K562 (cell line): ENCODE measurements at regions not wholly inside any gene's neighbourhood (a gene's known extent, or its start where the extent isn't known, plus 50 kb on each side); places are given as distances from the start of the nearest gene placed in this dataset.
"Not testable (repeated sequence)": the region's sequence is repeated elsewhere in the genome, so short reads cannot be mapped to it uniquely, and the experiment has no call there.

Source experiments
- ATAC-seq: fragments of 200-7000 bp; cut with Tn5 transposase; 3 replicates; pipeline ENCODE4 v1.9.1; 2020; ENCODE audit warnings: moderate library complexity
- BruUV-seq: library from RNA; stranded (reverse); fragments of 400-500 nt; replicated peaks from 2 replicates; lab custom pipeline; 2021; lab: Mats Ljungman, UMichigan
- CTCF ChIA-PET: fragments of 300-600 bp; formaldehyde crosslinking; extraction: SDS; loops from one replicate; lab custom pipeline; 2021; ENCODE audit warnings: low intra/inter-chr PET ratio; lab: Yijun Ruan, JAX
- POLR2A ChIA-PET: fragments of 300-600, 350-650 bp; sonication (Branson Sonifier 250); formaldehyde crosslinking; extraction: SDS; loops from one replicate; lab custom pipeline; 2021; ENCODE audit warnings: antibody characterized with exemption, inconsistent platforms; lab: Yijun Ruan, JAX
- DNase-seq, 4 experiments: peaks; one replicate each; pipeline versions ENCODE4 v3.0.0 to v3.0.0-alpha.2; 2011 to 2018; ENCODE audit warnings: low spot score in 3 of 4, mixed read lengths in 3 of 4; ENCODE audit errors: extremely low read depth in 1 of 4
- FAIRE-seq: peaks from 2 replicates; lab custom pipeline; 2011; peaks lifted over from hg19 to GRCh38; lab: Jason Lieb, UNC
- H2AFZ ChIP-seq: 2 replicates; pipeline ENCODE4 v1.6.0; 2011; ENCODE audit warnings: low read depth, low read length, control low read depth, inconsistent platforms
- H3K27ac ChIP-seq: fragments of 200-600 bp; 3 replicates; pipeline ENCODE4 v1.8.0; 2011; ENCODE audit warnings: low read depth, mild to moderate bottlenecking, control low read depth, inconsistent platforms, low read length, moderate library complexity, mixed read lengths; ENCODE audit errors: extremely low read depth
- H3K27me3 ChIP-seq, 2 experiments: fragments of 300-600 bp in 1 of 2; 2 replicates in 1 of 2; 3 replicates in 1 of 2; pipeline versions ENCODE4 v1.6.0 to v1.8.0; 2011; ENCODE audit warnings: inconsistent platforms in 2 of 2, low read length in 2 of 2, mild to moderate bottlenecking in 1 of 2, mixed read lengths in 1 of 2, moderate library complexity in 1 of 2; ENCODE audit not compliant: control insufficient read depth in 2 of 2, insufficient read depth in 2 of 2
- H3K36me3 ChIP-seq: fragments of 300-600 bp; 3 replicates; pipeline ENCODE4 v1.8.0; 2011; ENCODE audit warnings: mild to moderate bottlenecking, low read length, inconsistent platforms; ENCODE audit not compliant: control insufficient read depth, insufficient read depth
- H3K4me1 ChIP-seq, 2 experiments: fragments of 200-600 bp in 1 of 2; replicated peaks in 1 of 2; 2 replicates in 1 of 2; 3 replicates in 1 of 2; pipeline versions ENCODE4 v1.5.1 to v1.8.0; 2011; ENCODE audit warnings: inconsistent platforms in 2 of 2, low read length in 2 of 2, mild to moderate bottlenecking in 1 of 2, mixed read lengths in 1 of 2, moderate library complexity in 1 of 2; ENCODE audit not compliant: control insufficient read depth in 2 of 2, insufficient read depth in 2 of 2
- H3K4me2 ChIP-seq: 2 replicates; pipeline ENCODE4 v1.6.1; 2011; ENCODE audit warnings: low read length, control low read depth, inconsistent platforms, mixed read lengths; ENCODE audit not compliant: insufficient read depth
- H3K4me3 ChIP-seq: fragments of 200-600 bp; sonication (generic), shearing (Covaris generic); 2 replicates; pipeline ENCODE4 v1.5.1; 2016; ENCODE audit warnings: control low read depth, inconsistent platforms
- H3K79me2 ChIP-seq: fragments of 200-600 bp; 3 replicates; pipeline ENCODE4 v1.8.0; 2011; ENCODE audit warnings: low read length, inconsistent platforms; ENCODE audit not compliant: control insufficient read depth, insufficient read depth
- H3K9ac ChIP-seq, 2 experiments: 2 replicates each; pipeline versions ENCODE4 v1.6.0 to v1.6.1; 2011; ENCODE audit warnings: low read depth in 2 of 2, low read length in 2 of 2, control low read depth in 1 of 2, inconsistent platforms in 1 of 2, mild to moderate bottlenecking in 1 of 2, mixed read lengths in 1 of 2; ENCODE audit not compliant: insufficient read depth in 1 of 2
- H3K9me1 ChIP-seq: one replicate; pipeline ENCODE4 v1.6.0; 2011; ENCODE audit warnings: inconsistent platforms, mild to moderate bottlenecking, low read length, moderate library complexity; ENCODE audit not compliant: control insufficient read depth, insufficient read depth
- H3K9me3 ChIP-seq: replicated peaks from 2 replicates; pipeline ENCODE4 v1.5.1; 2011; ENCODE audit warnings: low read depth, low read length, inconsistent platforms; ENCODE audit not compliant: control insufficient read depth, insufficient read depth
- H4K20me1 ChIP-seq: replicated peaks from 2 replicates; pipeline ENCODE4 v1.6.1; 2011; ENCODE audit warnings: low read length, inconsistent platforms, mixed read lengths; ENCODE audit not compliant: control insufficient read depth, insufficient read depth
- PHB2 ChIP-seq: fragments of 450-650 bp; IDR thresholded peaks from 2 replicates; pipeline ENCODE4 v1.6.1; 2017; ENCODE audit warnings: low read depth
- STAT6 ChIP-seq: sonication (generic); formaldehyde crosslinking; IDR thresholded peaks from 2 replicates; pipeline ENCODE4 v1.8.1; 2023; ENCODE audit warnings: mild to moderate bottlenecking, missing genetic modification reagents
- ZBTB1 ChIP-seq: sonication (generic); formaldehyde crosslinking; IDR thresholded peaks from 2 replicates; pipeline ENCODE4 v1.8.1; 2023; ENCODE audit warnings: missing genetic modification reagents, low read depth, mild to moderate bottlenecking, borderline replicate concordance
- ZC3H8 ChIP-seq: fragments of 450-650 bp; IDR thresholded peaks from 2 replicates; pipeline ENCODE4 v1.6.1; 2017
- WGBS: fragments of 100-300 bp; shearing (Covaris generic); methylation state at CpG from one replicate; pipeline ENCODE4 v1.1.6; 2016; ENCODE audit warnings: low coverage, mixed read lengths; ENCODE audit not compliant: insufficient coverage; ENCODE audit errors: missing lambda C conversion rate; 5-methylcytosine and 5-hydroxymethylcytosine counted together
- in situ Hi-C: fragments of 300-500 bp; cut with MboI; formaldehyde crosslinking; loops from 4 replicates; pipeline ENCODE4 v1.15.0; 2018; ENCODE audit warnings: inconsistent platforms, mixed read lengths
- intact Hi-C: fragments of 100-400 bp; cut with micrococcal nuclease; formaldehyde crosslinking; loops from 2 replicates; pipeline ENCODE4 v1.14.2; 2022

- POLR2A ChIA-PET, H3K9ac ChIP-seq, H3K36me3 ChIP-seq, H2AFZ ChIP-seq, H4K20me1 ChIP-seq, H3K4me3 ChIP-seq, FAIRE-seq, BruUV-seq, H3K9me3 ChIP-seq, H3K9me1 ChIP-seq, intact Hi-C loops, H3K4me1 ChIP-seq, H3K79me2 ChIP-seq, H3K4me2 ChIP-seq, H3K27ac ChIP-seq, CTCF ChIA-PET, H3K27me3 ChIP-seq, ATAC-seq, in situ Hi-C loops, DNase-seq: not testable (repeated sequence)
- WGBS: 0% methylated on average over 5 of the region's 5 CpGs
These were observed 237.7 kb upstream of the GNPDA2 start for GRCh38 chr4:44964086-44964485.

- ATAC-seq: no peak
- intact Hi-C loops (no loop called here), in situ Hi-C loops (no loop called here)
- WGBS: 0% methylated on average over 1 of the region's 1 CpG
- no peaks in the 10 kb centered on the region for H3K36me3 ChIP-seq
- no peaks in the 10 kb centered on the region for H3K27me3 ChIP-seq
- no peak overlapping the region for H3K4me2 ChIP-seq
- H3K4me1 ChIP-seq: no peaks in the 10 kb centered on the region
- no peak overlapping the region for H3K27ac ChIP-seq
- FAIRE-seq: no peak
- BruUV-seq: no TSS peak
- H4K20me1 ChIP-seq: no peaks in the 10 kb centered on the region
- TF ChIP-seq STAT6 (no peak), ZC3H8 (no peak), ZBTB1 (CRISPR knock-in tag) (no peak), PHB2 (no peak)
- POLR2A ChIA-PET: no interaction called here
- H3K4me3 ChIP-seq: no peak overlapping the region
- CTCF ChIA-PET: no interaction called here
- H3K9me1 ChIP-seq: no peaks in the 10 kb centered on the region
- H3K9ac ChIP-seq: no peak overlapping the region
- no peaks in the 10 kb centered on the region for H3K9me3 ChIP-seq
- H3K79me2 ChIP-seq: no peaks in the 10 kb centered on the region
- no peak overlapping the region for H2AFZ ChIP-seq
- no peak for DNase-seq
These were observed 234.8 kb upstream of the GNPDA2 start for GRCh38 chr4:44961001-44961755.
